ENCODE measurements at regions not wholly inside any gene's neighbourhood (a gene's known extent, or its start where the extent isn't known, plus 50 kb on each side); places are given as distances from the start of the nearest gene placed in this dataset.

- no peaks in the 10 kb centered on the region for H3K4me1 ChIP-seq (ENCODE audit: insufficient read depth, low read length, poor library complexity, severe bottlenecking)
- H3K9me2 ChIP-seq (replicated peaks; ENCODE audit: low read depth, low read length), result 0 out of 2 replicates have a peak, but pooled peaks cover 7% of the 10 kb centered on the region
- H3K9ac ChIP-seq (ENCODE audit: low read depth, low read length, poor library complexity, severe bottlenecking), result no peak overlapping the region
- no peaks in the 10 kb centered on the region for H3K36me3 ChIP-seq (ENCODE audit: insufficient read depth, low read length)
- no peak overlapping the region for H3K4me2 ChIP-seq (ENCODE audit: low read depth, low read length, poor library complexity, severe bottlenecking)
- H3K79me2 ChIP-seq (ENCODE audit: insufficient read depth, low read length), result no peaks in the 10 kb centered on the region
- no peak overlapping the region for H2AFZ ChIP-seq (ENCODE audit: low read length)
- H3K4me3 ChIP-seq (ENCODE audit: low read length, poor library complexity, severe bottlenecking), result no peak overlapping the region
- no peaks in the 10 kb centered on the region for H4K20me1 ChIP-seq (ENCODE audit: insufficient read depth, low read length, poor library complexity, severe bottlenecking)
- H3K9me3 ChIP-seq (ENCODE audit: insufficient read depth, low read depth, low read length), result no peaks in the 10 kb centered on the region
- TF ChIP-seq, protein P1, sequence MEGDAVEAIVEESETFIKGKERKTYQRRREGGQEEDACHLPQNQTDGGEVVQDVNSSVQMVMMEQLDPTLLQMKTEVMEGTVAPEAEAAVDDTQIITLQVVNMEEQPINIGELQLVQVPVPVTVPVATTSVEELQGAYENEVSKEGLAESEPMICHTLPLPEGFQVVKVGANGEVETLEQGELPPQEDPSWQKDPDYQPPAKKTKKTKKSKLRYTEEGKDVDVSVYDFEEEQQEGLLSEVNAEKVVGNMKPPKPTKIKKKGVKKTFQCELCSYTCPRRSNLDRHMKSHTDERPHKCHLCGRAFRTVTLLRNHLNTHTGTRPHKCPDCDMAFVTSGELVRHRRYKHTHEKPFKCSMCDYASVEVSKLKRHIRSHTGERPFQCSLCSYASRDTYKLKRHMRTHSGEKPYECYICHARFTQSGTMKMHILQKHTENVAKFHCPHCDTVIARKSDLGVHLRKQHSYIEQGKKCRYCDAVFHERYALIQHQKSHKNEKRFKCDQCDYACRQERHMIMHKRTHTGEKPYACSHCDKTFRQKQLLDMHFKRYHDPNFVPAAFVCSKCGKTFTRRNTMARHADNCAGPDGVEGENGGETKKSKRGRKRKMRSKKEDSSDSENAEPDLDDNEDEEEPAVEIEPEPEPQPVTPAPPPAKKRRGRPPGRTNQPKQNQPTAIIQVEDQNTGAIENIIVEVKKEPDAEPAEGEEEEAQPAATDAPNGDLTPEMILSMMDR (conservative IDR thresholded peaks at IDR 0.05; ENCODE audit: low read length), result no peak
- no peak for TF ChIP-seq EZH2phosphoT487 (IDR thresholded peaks at IDR 0.05; ENCODE audit: borderline replicate concordance)
- H3K27me3 ChIP-seq (ENCODE audit: insufficient read depth, low read length, poor library complexity, severe bottlenecking), result no peaks in the 10 kb centered on the region
- no peaks in the 10 kb centered on the region for H3F3A ChIP-seq (ENCODE audit: low read depth)
These were observed 966.3 kb upstream of the C9orf72 start for GRCh38 chr9:28539434-28540070.

- no peaks in the 10 kb centered on the region for H3K27me3 ChIP-seq (ENCODE audit: insufficient read depth, low read length, poor library complexity, severe bottlenecking)
- no peaks in the 10 kb centered on the region for H3K79me2 ChIP-seq (ENCODE audit: insufficient read depth, low read length)
- H3K9me3 ChIP-seq (ENCODE audit: insufficient read depth, low read depth, low read length), result no peaks in the 10 kb centered on the region
- H3K9ac ChIP-seq (ENCODE audit: low read depth, low read length, poor library complexity, severe bottlenecking), result no peak overlapping the region
- H4K20me1 ChIP-seq (ENCODE audit: insufficient read depth, low read length, poor library complexity, severe bottlenecking), result no peaks in the 10 kb centered on the region
- H3K9me2 ChIP-seq (replicated peaks; ENCODE audit: low read depth, low read length), result 0 out of 2 replicates have a peak, but pooled peaks cover 7% of the 10 kb centered on the region
- H3F3A ChIP-seq (ENCODE audit: low read depth), result no peaks in the 10 kb centered on the region
- H3K4me1 ChIP-seq (ENCODE audit: insufficient read depth, low read length, poor library complexity, severe bottlenecking), result no peaks in the 10 kb centered on the region
- no peak overlapping the region for H3K4me3 ChIP-seq (ENCODE audit: low read length, poor library complexity, severe bottlenecking)
- H3K4me2 ChIP-seq (ENCODE audit: low read depth, low read length, poor library complexity, severe bottlenecking), result no peak overlapping the region
- TF ChIP-seq, protein P1 (conservative IDR thresholded peaks at IDR 0.05; ENCODE audit: low read length), result no peak
- no peak overlapping the region for H2AFZ ChIP-seq (ENCODE audit: low read length)
- H3K36me3 ChIP-seq (ENCODE audit: insufficient read depth, low read length), result no peaks in the 10 kb centered on the region
These were observed 969.6 kb upstream of the C9orf72 start for GRCh38 chr9:28542928-28543327.

- no peaks in the 10 kb centered on the region for H4K20me1 ChIP-seq (ENCODE audit: insufficient read depth, low read length, poor library complexity, severe bottlenecking)
- no peak overlapping the region for H2AFZ ChIP-seq (ENCODE audit: low read length)
- H3K36me3 ChIP-seq (ENCODE audit: insufficient read depth, low read length), result no peaks in the 10 kb centered on the region
- no peaks in the 10 kb centered on the region for H3K9me2 ChIP-seq (replicated peaks; ENCODE audit: low read depth, low read length)
- no peak overlapping the region for H3K9ac ChIP-seq (ENCODE audit: low read depth, low read length, poor library complexity, severe bottlenecking)
- no peaks in the 10 kb centered on the region for H3F3A ChIP-seq (ENCODE audit: low read depth)
- H3K4me1 ChIP-seq (ENCODE audit: insufficient read depth, low read length, poor library complexity, severe bottlenecking), result no peaks in the 10 kb centered on the region
- no peak overlapping the region for H3K4me3 ChIP-seq (ENCODE audit: low read length, poor library complexity, severe bottlenecking)
- H3K9me3 ChIP-seq (ENCODE audit: insufficient read depth, low read depth, low read length), result no peaks in the 10 kb centered on the region
- H3K4me2 ChIP-seq (ENCODE audit: low read depth, low read length, poor library complexity, severe bottlenecking), result no peak overlapping the region
- TF ChIP-seq EZH2phosphoT487 (IDR thresholded peaks at IDR 0.05; ENCODE audit: borderline replicate concordance), result no peak
- no peaks in the 10 kb centered on the region for H3K27me3 ChIP-seq (ENCODE audit: insufficient read depth, low read length, poor library complexity, severe bottlenecking)
- H3K79me2 ChIP-seq (ENCODE audit: insufficient read depth, low read length), result no peaks in the 10 kb centered on the region
These were observed 974.2 kb upstream of the C9orf72 start for GRCh38 chr9:28547527-28547926.

Data from Loucy (cell line).